Keratinocyte (primary cell): ENCODE measurements at regions not wholly inside any gene's neighbourhood (a gene's known extent, or its start where the extent isn't known, plus 50 kb on each side); places are given as distances from the start of the nearest gene placed in this dataset.

ENCODE experiments used
- CTCF ChIP-seq, 3 experiments: IDR thresholded peaks in 1 of 3; conservative IDR thresholded peaks in 1 of 3; optimal IDR thresholded peaks in 1 of 3; 2 replicates in 2 of 3; 3 replicates in 1 of 3; pipeline versions ENCODE3 to v1.5.1; 2011; ENCODE audit warnings: low read length in 3 of 3, mild to moderate bottlenecking in 3 of 3, moderate library complexity in 2 of 3, control low read depth in 1 of 3, inconsistent platforms in 1 of 3; ENCODE audit not compliant: insufficient read depth in 2 of 3; ENCODE audit errors: extremely low read depth in 1 of 3
- EZH2 ChIP-seq: IDR thresholded peaks from one replicate; pipeline ENCODE4 v1.6.1; 2012; ENCODE audit warnings: inconsistent platforms, mild to moderate bottlenecking, low read length, moderate library complexity

DNA sequence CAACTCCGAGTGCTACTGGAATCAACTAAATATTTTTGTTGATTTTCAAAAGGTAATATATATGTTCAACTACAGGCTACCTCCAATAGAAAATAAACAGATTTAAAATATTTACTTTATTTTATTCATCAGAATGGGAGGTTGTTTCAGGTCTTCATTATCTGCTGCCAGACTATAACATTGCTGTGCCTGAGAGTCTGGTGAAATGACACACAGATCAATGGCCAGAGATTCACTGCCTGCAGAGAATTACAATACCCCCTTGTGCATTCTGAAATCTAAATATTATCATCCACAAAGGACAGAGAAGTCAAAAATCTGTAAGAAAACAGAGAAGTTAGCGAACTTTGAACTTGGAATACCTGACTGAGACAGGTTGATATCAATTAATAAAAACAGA lies 667.8 kb upstream of the GJE1 start:
- TF ChIP-seq CTCF (optimal IDR thresholded peaks at IDR 0.05 in 1 of 3, IDR thresholded peaks at IDR 0.05 in 1 of 3, conservative IDR thresholded peaks at IDR 0.05 in 1 of 3; ENCODE audit: extremely low read depth in 1 of 3, insufficient read depth in 2 of 3, low read length in 3 of 3), result no peak
- TF ChIP-seq EZH2, result no peak
